ENCODE measurements at regions not wholly inside any gene's neighbourhood (a gene's known extent, or its start where the extent isn't known, plus 50 kb on each side); places are given as distances from the start of the nearest gene placed in this dataset.
"Not testable (repeated sequence)": the region's sequence is repeated elsewhere in the genome, so short reads cannot be mapped to it uniquely, and the experiment has no call there.

- no peak for DNase-seq (ENCODE audit: low spot score)
- TF ChIP-seq CTCF (IDR thresholded peaks at IDR 0.05; ENCODE audit: extremely low read depth, missing control alignments): no peak
Observed at GRCh38 chr5:60024104-60024503, 130.6 kb upstream of the PDE4D start.

GRCh38 chr5:60023255-60023654, 129.7 kb upstream of the PDE4D start:
- no peak for TF ChIP-seq CTCF (IDR thresholded peaks at IDR 0.05; ENCODE audit: extremely low read depth, missing control alignments)
- DNase-seq (ENCODE audit: low spot score): no peak

- TF ChIP-seq CTCF (IDR thresholded peaks at IDR 0.05; ENCODE audit: extremely low read depth, missing control alignments): no peak
- no peak for DNase-seq (ENCODE audit: low spot score)
Observed at GRCh38 chr5:60020457-60020856, 126.9 kb upstream of the PDE4D start.

GRCh38 chr5:60018960-60019359, 125.4 kb upstream of the PDE4D start:
- not testable (repeated sequence) for DNase-seq (ENCODE audit: low spot score)

- TF ChIP-seq CTCF (IDR thresholded peaks at IDR 0.05; ENCODE audit: extremely low read depth, missing control alignments): no peak
- no peak for DNase-seq (ENCODE audit: low spot score)
Observed at GRCh38 chr5:60018091-60018490, 124.6 kb upstream of the PDE4D start.

- no peak for TF ChIP-seq CTCF (IDR thresholded peaks at IDR 0.05; ENCODE audit: extremely low read depth, missing control alignments)
- DNase-seq (ENCODE audit: low spot score): no peak
Observed at GRCh38 chr5:60014331-60014730, 120.8 kb upstream of the PDE4D start.

- no peak for TF ChIP-seq CTCF (IDR thresholded peaks at IDR 0.05; ENCODE audit: extremely low read depth, missing control alignments)
Observed at GRCh38 chr5:60010853-60011252, 117.3 kb upstream of the PDE4D start.

GRCh38 chr5:60010328-60010727, 116.8 kb upstream of the PDE4D start:
- no peak for TF ChIP-seq CTCF (IDR thresholded peaks at IDR 0.05; ENCODE audit: extremely low read depth, missing control alignments)
- no peak for DNase-seq (ENCODE audit: low spot score)

More at GRCh38 chr5:60010853-60011252, 117.3 kb upstream of the PDE4D start:
- DNase-seq (ENCODE audit: low spot score): no peak

Measured in GM20000 (cell line).